ENCODE measurements at regions not wholly inside any gene's neighbourhood (a gene's known extent, or its start where the extent isn't known, plus 50 kb on each side); places are given as distances from the start of the nearest gene placed in this dataset.

DNA sequence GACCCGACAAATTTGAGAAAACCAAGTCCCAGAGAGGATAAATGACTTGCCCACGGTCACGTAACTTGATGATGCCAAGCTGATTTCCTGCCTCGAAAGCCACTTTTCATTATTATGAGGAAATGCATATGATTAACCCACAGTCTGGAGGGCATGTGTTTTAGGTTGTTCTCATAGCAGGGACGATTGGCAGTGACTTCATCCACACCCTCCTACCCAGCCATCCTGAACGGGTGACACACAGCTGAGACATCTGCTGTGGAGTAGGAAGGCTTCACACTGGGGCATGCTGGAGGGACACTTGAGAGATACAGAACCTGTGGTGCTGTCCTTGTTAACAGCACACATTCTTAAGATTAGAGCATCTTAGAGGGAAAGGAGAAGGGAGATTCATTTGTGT lies 65.4 kb upstream of the WDFY2 start:
- FAIRE-seq (peak; percentile 23), DNase-seq (ENCODE audit: low read depth, low spot score) (no peak)
- Histone ChIP-seq H3K9ac (ENCODE audit: control insufficient read depth, extremely low read depth, insufficient read depth, low read length) (no peak overlapping the region), H3K79me2 (ENCODE audit: control insufficient read depth, insufficient read depth, low read length) (no peaks in the 10 kb centered on the region), H3K9me1 (ENCODE audit: control insufficient read depth, extremely low read depth, insufficient read depth, low read length) (no peaks in the 10 kb centered on the region), H3K27me3 (ENCODE audit: control insufficient read depth, extremely low read depth, insufficient read depth, low read length) (no peaks in the 10 kb centered on the region), H2AFZ (ENCODE audit: control insufficient read depth, low read length) (peak overlapping the region; percentile 29), H3K4me1 (ENCODE audit: control insufficient read depth, extremely low read depth, insufficient read depth, low read length) (peaks cover 17% of the 10 kb centered on the region), H3K36me3 (ENCODE audit: control insufficient read depth in 2 of 2, extremely low read depth in 1 of 2, insufficient read depth in 2 of 2, low read length in 2 of 2) (no peaks in the 10 kb centered on the region), H3K9me3 (ENCODE audit: control insufficient read depth, low read depth, low read length) (no peaks in the 10 kb centered on the region), H4K20me1 (ENCODE audit: control insufficient read depth, extremely low read depth, insufficient read depth, low read length) (no peaks in the 10 kb centered on the region), H3K4me2 (ENCODE audit: control insufficient read depth, extremely low read depth, insufficient read depth, low read depth, low read length) (no peak overlapping the region), H3K4me3 (ENCODE audit: control insufficient read depth in 2 of 3, extremely low read depth in 1 of 3, insufficient read depth in 2 of 3, low read depth in 1 of 3, low read length in 3 of 3) (no peak overlapping the region), H3K27ac (ENCODE audit: control insufficient read depth, insufficient read depth, low read length) (no peak overlapping the region)
- dilution Hi-C loops (cut with MboI; ENCODE audit: extremely low pct_ligation_motif_present, low sequenced_read_pairs) = no loop called here
- TF ChIP-seq EZH2 (IDR thresholded peaks at IDR 0.05; ENCODE audit: low read length) (no peak), CTCF (optimal IDR thresholded peaks at IDR 0.05 in 1 of 3, IDR thresholded peaks at IDR 0.05 in 1 of 3, conservative IDR thresholded peaks at IDR 0.05 in 1 of 3; ENCODE audit: extremely low read depth in 1 of 3, insufficient read depth in 2 of 3, low read length in 3 of 3) (no peak)

- Histone ChIP-seq H4K20me1 (ENCODE audit: control insufficient read depth, extremely low read depth, insufficient read depth, low read length) (no peaks in the 10 kb centered on the region), H3K27ac (ENCODE audit: control insufficient read depth, insufficient read depth, low read length) (no peak overlapping the region), H2AFZ (ENCODE audit: control insufficient read depth, low read length) (no peak overlapping the region), H3K4me1 (ENCODE audit: control insufficient read depth, extremely low read depth, insufficient read depth, low read length) (peaks cover 24% of the 10 kb centered on the region), H3K9me3 (ENCODE audit: control insufficient read depth, low read depth, low read length) (no peaks in the 10 kb centered on the region), H3K9ac (ENCODE audit: control insufficient read depth, extremely low read depth, insufficient read depth, low read length) (no peak overlapping the region), H3K9me1 (ENCODE audit: control insufficient read depth, extremely low read depth, insufficient read depth, low read length) (no peaks in the 10 kb centered on the region), H3K79me2 (ENCODE audit: control insufficient read depth, insufficient read depth, low read length) (no peaks in the 10 kb centered on the region), H3K4me2 (ENCODE audit: control insufficient read depth, extremely low read depth, insufficient read depth, low read depth, low read length) (no peak overlapping the region), H3K4me3 (ENCODE audit: control insufficient read depth in 2 of 3, extremely low read depth in 1 of 3, insufficient read depth in 2 of 3, low read depth in 1 of 3, low read length in 3 of 3) (no peak overlapping the region), H3K36me3 (ENCODE audit: control insufficient read depth in 2 of 2, extremely low read depth in 1 of 2, insufficient read depth in 2 of 2, low read length in 2 of 2) (no peaks in the 10 kb centered on the region), H3K27me3 (ENCODE audit: control insufficient read depth, extremely low read depth, insufficient read depth, low read length) (no peaks in the 10 kb centered on the region)
- TF ChIP-seq CTCF (optimal IDR thresholded peaks at IDR 0.05 in 1 of 3, IDR thresholded peaks at IDR 0.05 in 1 of 3, conservative IDR thresholded peaks at IDR 0.05 in 1 of 3; ENCODE audit: extremely low read depth in 1 of 3, insufficient read depth in 2 of 3, low read length in 3 of 3) (no peak), EZH2 (IDR thresholded peaks at IDR 0.05; ENCODE audit: low read length) (no peak)
- no peak for DNase-seq (ENCODE audit: low read depth, low spot score)
- FAIRE-seq = no peak
- dilution Hi-C loops (cut with MboI; ENCODE audit: extremely low pct_ligation_motif_present, low sequenced_read_pairs) = no loop called here
These were observed 64.5 kb upstream of the WDFY2 start for GRCh38 chr13:51519771-51520216.
